Ureter (tissue), 1 donor: ENCODE measurements at regions not wholly inside any gene's neighbourhood (a gene's known extent, or its start where the extent isn't known, plus 50 kb on each side); places are given as distances from the start of the nearest gene placed in this dataset.

Source experiments
- DNase-seq: peaks from one replicate; pipeline ENCODE4 v3.0.0-alpha.2; 2020; ENCODE audit warnings: low spot score
- donor health status: DM: yes; HTN: yes; CAD: no.

DNA sequence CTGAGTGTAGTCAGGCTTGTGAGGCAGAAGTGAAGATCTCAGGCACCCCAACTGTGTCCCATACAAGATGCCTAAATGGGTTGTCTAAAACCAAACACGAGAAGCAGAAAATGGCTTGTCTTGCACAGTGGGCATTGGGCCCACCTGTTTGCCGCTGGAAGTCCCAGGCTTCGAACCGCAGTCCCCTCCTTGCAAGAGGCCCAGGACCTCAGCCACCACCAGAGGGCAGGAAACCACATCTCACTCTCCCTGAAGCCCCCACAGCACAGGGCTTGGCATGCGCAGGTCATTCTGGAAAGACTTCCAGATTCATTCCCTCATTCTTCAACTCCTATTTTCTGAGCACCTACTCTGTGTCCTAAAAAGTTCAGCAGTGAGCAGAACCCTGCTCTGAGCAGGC is 973.7 kb downstream of the UQCRFS1 start:
- no peak for DNase-seq

DNA sequence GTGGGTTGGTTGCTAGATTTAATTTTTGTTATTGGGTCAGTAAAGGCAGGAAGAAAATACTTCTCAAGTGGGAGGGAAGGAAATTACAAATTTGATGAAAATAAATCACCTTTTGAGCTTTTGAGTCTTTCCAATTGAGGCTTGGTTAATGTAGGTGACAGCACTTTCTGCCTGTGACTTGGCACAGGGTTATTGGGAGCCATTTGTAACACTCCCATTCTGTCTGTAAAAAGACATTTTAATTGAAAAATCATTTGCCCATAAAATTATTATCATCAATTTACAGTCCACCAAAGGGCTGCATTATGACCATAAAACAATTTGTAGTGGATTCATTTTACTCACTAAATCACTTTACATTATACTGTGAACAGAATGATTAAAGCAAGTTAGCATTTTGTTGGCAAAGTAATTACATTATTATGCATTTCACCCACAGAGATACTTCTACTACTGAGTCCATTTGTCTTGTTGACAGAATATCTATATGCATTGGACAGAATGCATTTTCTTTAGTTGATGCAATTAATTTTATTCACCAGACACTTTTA is 974.6 kb downstream of the UQCRFS1 start:
- no peak for DNase-seq

DNA sequence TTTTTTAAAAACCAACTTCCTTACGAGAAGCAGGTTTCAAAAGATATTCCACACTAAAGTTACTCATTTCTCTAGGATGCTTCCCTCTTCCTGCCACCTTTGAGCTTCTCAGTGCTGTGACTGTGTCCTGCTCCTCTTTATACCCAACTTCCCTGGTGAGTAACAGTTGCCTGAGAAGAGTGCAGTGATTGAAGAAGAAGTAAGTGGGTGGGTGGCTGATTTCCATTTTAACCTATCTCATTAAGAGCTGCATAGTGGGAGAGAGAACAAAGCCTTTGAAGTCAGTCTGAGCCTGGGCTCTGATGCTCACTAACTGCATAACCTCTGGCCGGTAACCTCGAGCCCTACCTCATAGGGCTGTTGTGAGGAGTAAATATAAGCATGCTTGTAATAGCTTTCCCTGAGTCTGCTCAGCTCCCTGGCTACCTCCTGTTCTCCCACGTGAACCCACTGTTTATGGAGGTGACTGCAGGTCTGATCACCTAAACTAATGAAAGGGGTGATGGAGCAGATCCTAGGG is 977.3 kb downstream of the UQCRFS1 start:
- no peak for DNase-seq

DNA sequence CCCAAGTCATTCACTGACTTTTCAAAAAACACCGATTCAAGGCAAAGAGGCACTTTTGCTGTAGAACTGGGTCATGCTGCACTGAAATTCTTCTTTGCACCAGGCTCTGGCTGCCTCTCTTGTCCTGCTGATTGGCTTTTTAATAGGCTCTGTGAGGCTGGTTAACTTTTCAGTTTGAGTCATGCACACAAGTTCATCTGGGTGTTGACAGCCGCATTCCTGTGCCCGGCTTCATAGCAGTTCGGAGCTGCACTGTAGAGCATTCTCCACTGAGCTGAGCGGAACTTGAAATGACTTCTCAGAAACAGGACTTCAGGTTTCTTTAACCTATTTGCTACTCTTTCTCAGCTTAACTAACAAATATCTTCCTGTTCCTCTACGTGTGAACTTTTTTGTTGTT is 978.3 kb downstream of the UQCRFS1 start:
- peak; percentile 48 for DNase-seq

DNA sequence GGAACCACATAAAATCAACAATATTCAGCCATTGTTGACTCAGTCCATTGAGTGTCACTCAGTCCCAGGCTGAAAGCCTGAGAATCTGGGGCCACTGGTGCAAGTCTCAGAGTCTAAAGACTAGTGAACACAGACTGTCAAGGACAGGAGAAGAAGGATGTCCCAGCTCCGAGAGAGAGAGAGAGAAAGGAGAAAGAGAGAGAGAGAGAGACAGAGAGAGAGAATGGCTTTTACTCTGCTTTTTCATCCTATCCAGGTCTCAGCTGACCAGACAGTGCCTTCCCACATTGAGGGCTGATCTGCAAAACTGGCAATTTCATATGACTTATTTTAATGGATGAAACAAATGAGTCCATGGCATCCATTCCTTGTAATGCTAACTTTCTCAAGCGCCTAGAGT is 984.1 kb downstream of the UQCRFS1 start:
- no peak for DNase-seq

DNA sequence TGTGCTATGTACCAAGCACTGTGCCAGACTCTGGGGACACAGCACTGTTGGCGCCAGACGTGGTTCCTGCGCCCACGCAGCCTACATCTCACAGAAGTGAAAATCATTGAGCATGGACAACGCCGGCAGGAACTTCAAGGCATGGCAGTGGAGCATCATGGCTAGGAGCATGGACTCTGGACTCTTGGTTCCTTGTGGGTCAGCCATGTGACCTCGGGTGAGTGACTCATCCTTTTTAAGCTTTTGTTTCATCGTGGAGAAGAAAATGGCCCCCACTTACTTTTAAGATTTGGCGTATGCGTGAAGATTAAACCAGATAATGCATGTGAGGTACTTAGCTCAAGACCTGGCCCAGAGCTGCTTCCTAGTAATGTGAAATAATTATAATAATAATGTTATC is 988.5 kb downstream of the UQCRFS1 start:
- DNase-seq = no peak

DNA sequence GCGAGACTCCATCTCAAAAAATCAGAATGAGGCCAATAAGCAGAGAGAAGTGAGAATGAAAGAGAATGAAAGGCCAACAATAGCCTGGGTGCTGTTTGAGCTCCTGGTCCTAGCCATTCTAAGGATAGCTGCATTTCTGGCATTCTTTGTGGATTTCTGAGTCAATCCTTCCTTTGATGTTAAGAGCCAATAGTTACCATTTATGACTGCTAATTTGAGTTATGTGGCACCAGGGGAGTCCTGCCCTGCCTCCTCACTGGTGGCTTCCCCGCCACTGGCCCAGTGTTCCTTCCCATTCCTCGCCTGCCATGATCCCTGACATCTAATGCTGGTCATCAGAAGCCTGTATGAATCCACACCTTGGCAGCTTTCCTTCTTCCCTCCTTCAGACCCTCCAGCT is 991.2 kb downstream of the UQCRFS1 start:
- DNase-seq = no peak

DNA sequence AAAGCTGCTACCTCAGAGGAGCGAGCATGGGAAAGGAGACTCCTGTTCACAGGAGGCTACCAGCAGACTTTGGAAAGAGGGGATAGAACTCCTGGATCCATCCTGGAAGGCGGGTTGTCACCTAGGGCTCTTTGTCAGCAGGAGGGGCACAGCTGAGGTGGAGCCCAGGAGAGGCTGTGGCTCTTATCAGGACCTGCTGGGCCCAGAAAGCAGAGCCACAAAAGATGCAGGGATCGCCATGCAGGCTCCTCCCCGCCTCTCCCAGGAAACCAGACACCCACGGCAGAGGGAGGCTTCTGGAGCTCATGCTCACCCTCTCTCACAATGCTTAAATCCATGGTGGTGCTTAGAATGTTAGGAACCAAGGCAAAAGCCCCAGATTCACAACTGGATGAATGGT is 994.2 kb downstream of the UQCRFS1 start:
- DNase-seq = no peak

DNA sequence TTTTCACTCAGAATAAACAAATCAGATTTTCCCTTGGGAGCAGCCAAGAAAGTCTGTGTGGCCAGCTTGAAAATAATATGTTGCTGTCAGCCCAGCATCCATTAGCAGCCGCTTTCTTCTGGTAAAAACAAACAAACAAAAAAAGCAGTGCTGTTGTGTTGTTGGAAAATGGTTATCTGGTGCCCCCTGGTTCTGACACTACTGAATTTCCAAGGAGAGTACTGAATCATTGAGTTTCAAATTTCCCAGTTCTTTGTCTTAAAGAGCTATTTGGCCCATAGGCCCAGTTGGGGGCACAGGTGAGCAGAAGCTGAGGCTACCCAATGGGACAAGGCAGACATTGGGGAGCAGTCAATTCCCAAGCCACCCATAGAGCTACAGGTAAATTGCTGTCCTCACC is 995.9 kb downstream of the UQCRFS1 start:
- no peak for DNase-seq

DNA sequence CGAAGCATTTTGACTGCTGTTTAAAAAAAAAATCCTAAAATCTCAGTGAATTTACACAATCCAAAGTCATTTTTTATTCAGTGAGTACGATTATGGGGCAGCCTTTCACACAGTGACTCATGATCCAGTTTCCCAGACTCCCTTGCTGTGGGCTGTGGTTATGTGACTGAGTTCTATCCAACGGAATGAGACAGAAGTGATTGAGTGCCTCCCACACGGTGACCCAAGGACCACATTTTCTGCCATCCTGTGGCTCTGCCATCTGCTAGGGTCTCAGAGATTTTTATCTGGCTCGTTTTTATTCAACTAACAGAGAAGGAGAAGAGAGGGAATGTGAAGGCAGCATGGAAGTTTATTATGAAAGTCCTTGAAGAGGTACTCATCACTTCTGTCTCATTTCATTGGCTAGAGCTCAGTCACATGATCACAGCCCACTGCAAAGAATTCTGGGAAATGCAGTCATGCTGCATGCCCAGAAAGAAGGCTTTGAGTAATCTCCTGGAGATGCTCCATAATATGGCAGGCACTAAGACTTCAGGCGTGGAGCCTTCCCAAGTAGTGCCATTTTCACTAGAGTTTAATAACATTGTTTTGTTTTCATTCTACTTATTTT is 999.4 kb downstream of the UQCRFS1 start:
- DNase-seq = no peak

DNA sequence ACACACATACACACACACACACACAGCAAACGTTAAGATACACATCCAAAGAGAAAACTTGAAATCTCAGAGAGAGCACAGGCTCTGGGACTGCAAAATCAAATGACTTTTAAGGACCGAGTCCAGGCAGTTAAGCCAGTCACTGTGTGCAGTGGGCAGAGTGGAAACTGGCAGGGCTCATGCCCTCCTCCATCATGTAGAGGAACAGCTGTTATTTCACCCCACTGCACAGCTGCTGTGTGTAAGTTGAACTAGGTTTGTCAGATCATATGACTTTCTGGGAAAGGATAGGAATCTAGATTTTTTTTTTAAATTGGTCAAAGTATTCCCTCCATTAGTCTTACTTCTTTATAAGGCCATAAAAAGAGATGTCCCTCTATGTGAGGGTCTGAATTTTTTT is 1002.1 kb downstream of the UQCRFS1 start:
- DNase-seq = no peak

DNA sequence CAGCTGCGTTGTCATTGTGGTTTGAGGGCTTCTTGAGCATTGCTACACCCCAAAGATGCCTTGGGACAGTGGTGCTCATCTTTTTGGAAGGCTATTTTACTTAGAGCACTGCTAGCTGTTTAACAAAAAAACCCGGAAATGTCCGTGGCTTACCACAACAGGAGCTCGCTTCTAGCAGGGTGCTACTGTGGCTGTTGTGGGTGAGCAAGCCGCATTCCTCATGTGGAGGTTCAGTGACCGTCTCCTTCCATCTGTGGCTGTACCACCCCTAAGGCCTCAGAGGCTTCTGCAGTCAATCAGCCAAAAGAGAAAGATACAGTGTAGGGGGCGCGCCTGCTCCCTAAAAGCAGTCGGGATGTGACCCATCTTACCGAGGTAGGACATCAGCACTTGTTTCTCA is 1004.2 kb downstream of the UQCRFS1 start:
- no peak for DNase-seq

DNA sequence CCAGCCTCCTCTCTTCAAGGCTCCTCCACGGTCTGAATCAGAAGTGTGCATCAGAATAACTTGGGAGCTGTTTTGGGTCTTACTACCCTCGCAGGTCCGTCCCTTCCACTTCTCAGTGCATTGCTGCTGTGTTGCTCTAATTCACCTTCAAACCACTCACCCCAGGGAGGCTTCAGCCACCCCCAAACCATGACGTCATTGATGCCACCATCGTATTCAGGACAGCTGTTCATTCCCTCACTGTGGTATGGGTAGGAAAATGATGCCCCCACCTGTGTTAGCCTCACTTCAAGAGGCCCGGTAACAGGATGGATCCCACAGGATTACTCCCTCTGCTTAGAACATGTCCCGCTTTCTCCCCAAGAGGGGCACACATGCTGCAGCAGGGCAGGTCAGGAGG is 1005.7 kb downstream of the UQCRFS1 start:
- DNase-seq = no peak

DNA sequence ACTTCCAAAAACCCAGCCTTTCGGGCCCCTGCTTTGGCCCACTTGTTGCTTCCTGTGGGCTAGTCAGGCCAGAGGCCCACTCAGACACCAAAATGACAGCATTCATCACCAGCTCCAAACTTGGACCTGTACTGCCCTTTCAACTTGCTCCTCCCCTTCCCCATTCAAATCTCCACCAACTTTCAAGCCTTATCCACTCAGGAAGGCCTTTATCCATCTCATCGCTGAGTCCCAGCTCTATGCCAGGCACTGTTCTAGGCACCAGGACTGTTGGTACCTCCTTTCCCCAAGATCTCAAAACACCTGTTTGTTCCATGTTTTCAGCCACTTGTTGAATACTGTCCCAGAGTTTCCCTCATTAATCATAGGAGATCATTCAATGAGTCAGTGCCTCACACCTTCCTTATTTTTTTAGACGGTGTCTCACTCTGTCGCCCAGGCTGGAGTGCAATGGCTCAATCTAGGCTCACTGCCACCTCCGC is 1011.4 kb downstream of the UQCRFS1 start:
- DNase-seq = no peak

DNA sequence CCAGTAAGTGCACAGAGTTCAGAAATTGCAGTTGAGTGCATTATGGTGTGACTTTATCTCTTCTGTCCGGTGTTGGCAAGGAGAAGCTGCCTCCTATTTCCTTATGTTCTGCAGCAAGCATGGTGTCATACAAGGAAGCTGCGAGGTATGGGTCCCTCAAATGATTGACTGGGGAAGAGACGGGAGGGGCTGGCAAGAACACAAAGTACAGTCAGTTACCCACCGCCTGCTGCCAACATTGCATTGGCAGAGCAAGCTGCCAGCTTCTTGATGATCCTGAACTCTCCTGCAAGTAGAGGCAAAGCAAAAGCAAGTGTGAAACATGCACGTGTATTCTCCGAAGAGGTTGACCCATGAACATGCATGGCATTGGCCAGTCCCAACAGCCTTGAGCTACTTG is 1013.6 kb downstream of the UQCRFS1 start:
- no peak for DNase-seq

DNA sequence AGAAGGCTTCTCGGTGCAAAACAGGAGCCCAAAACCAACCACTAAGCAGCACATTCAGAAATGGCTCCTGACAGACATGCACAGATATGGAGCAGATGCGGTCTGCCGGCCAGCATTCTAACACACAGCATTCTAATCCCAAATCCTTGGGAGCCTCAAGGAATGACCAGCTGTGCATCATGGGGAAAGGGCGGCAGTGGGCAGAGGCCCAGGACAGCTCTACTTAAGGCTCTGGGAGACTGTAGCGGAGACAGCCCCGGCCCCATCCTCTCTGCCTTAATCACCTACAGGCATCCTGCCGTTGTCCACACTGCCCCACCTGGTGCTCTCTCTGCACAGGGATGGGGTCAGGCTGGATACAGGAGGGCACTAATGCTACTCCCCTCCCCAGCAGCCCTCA is 1016.0 kb downstream of the UQCRFS1 start:
- no peak for DNase-seq

DNA sequence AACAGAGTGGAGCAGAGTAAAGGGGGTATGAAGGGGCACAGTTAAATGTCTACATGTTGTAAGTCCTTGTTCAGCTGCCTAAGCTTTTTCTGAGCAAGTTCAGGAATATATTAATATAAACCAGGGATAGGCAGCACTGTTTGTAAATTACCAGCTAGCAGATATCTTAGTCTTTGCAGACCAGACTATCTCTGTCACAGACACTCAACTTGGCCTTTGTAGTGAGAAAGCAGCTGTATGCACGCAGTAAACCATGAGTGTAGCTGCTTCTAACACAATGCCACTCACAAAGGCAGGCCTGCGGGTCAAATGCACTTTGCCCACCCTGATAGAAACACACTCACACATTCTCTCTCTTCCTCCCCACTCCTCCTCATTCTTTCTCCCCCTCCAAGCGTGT is 1016.9 kb downstream of the UQCRFS1 start:
- no peak for DNase-seq

DNA sequence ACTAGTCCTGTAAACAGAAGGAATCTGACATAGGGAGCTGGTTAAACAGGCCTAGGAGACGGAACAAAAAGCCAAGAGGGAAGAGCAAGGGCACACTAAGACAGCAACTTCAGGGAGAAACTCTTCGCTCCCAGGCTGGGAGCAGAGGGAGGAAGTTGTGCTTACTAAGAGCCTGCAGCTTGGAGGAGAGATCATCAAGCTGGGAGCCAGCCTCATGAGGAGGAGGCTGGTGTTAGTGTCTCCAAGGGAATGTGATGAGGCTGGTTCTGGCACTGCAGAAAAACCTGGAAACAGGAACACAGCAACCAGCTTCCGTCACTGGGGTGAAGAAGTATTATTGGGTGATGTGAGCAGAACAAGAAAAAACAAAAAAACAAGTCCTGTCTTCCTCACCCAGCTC is 1027.3 kb downstream of the UQCRFS1 start:
- DNase-seq = no peak

DNA sequence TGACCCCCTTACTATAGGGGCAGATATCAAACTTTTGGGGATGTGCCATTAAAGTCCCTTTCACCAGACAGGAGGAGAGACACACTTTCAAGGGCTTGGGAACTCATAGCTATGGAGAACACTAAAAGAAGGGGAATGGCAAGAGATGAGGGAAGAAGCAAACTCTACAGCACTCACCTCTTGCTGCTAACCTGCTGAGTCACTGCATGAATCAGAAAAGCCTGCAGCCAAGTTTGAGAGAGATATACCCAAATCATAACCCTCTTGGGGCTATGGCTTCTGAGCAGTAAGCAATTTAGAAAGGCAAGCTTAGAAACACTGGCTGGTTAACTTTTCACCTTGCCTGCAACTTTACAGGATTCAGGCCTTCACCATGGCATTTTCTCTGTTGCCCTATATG is 1028.0 kb downstream of the UQCRFS1 start:
- DNase-seq = no peak

DNA sequence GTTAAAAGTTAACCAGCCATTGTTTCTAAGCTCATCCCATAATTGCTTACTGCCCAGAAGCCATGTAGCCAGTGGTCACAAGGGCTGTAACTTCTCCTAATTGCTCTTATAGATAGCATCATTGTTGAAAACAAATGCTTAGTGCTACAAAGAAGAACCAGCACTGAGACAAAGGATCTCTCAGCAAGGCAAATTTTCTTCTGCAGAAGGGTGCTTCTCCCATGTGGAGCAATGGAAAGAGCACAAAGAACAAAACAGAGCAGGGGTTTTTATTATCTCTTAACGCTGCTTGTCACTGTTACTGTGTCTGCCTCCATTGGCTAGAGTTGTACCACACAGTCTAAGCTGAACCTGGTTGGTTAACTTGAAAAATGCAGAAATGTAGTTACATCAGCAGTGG is 1036.8 kb downstream of the UQCRFS1 start:
- DNase-seq = no peak

DNA sequence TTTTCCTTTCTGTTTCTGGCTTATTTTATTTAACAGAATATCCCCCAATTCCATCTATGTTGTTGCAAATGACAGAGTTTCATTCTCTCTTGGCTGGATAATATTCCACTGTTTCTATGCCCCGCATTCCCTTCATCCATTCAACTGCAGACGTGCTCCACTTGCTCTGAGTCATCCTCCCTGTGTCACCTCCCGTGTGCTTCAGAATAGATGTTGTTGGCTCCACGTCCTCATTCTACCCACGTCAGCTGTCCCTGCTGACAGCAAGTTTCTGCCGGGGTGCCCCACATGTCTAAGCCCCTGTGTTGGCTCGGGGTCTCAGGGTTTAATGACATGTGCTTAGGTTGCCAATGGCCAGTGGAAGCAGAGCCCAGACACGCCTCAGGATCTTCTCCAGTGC is 1041.0 kb downstream of the UQCRFS1 start:
- DNase-seq = no peak

DNA sequence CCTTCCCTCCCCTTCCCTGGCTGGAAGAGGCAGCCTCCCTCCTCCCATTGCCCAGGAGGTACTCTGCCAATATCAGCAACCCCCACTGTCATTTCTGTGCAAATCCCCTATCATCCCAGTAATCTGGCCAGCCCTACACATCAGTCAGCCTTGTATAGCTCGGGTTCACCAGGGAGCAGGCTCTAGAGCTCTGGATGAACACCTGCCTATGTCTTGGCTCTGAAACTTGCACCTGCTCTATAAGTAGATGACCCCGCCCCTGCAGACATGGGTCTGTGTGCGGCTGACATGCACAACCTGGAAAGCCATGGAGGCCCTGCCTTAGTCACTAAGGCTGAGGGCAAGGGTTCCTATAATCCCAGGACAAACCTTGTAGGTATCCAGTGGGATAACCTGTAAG is 1042.9 kb downstream of the UQCRFS1 start:
- no peak for DNase-seq

DNA sequence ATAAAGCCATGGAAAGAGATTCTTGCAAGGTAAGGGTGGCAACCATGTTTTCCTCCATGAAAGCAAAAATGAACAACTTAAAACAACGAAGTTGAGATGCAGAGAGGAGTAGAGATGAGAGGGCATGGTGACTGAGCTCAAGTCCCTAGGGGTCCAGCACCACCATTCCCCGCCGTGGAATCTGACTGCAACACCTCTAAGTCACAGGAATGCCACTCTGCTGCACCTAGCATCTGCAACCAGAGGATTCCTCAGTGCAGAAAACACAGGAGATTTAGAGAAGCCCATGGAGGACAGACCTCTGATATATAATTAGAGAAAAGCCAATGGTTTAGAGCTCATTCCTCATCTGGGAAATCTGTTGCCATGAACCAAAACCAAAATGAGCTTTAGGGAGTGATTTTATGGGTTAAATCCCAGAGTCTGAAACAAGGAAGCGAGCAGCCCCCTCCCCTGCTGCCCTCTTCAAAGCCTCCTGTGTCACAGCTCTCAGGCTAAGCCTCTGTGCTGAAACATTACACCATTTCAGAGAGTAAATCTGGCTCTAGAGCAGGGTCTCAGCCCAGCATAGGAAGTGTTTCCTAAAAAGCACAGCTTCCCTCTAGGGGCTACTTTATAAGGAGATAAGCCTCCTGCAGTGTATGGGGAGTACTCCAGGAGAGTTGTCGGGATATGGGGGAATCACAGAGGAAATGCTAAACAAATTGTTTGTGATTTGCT is 1043.6 kb downstream of the UQCRFS1 start:
- DNase-seq = no peak
